Effector memory CD8-positive, alpha-beta T cell (primary cell): ENCODE measurements at regions not wholly inside any gene's neighbourhood (a gene's known extent, or its start where the extent isn't known, plus 50 kb on each side); places are given as distances from the start of the nearest gene placed in this dataset.

Experiments used
- ATAC-seq: fragments of 150-1000 bp; cut with Tn5 transposase; replicated peaks from 2 replicates; pipeline ENCODE4 v1.10.0; 2021; ENCODE audit warnings: mild to moderate bottlenecking, moderate library complexity
- DNase-seq, 3 experiments: peaks; one replicate each; pipeline ENCODE4 v3.0.0; 2021
- H3K27ac Mint-ChIP-seq, 2 donors: one replicate each; pipeline ENCODE4 v1.8.0; 2022; ENCODE audit warnings: mild to moderate bottlenecking in 2 of 2, mixed read lengths in 2 of 2, moderate library complexity in 2 of 2
- H3K27me3 Mint-ChIP-seq, 2 donors: one replicate each; pipeline ENCODE4 v1.8.0; 2022; ENCODE audit warnings: mixed read lengths in 2 of 2
- H3K36me3 Mint-ChIP-seq: one replicate; pipeline ENCODE4 v1.8.0; 2022; ENCODE audit warnings: mild to moderate bottlenecking, moderate library complexity, mixed read lengths; ENCODE audit not compliant: insufficient read depth
- H3K4me1 Mint-ChIP-seq, 2 donors: one replicate each; pipeline ENCODE4 v1.8.0; 2022; ENCODE audit warnings: low read depth in 2 of 2, mixed read lengths in 2 of 2
- H3K4me3 Mint-ChIP-seq, 2 donors: one replicate each; pipeline ENCODE4 v1.8.0; 2022; ENCODE audit warnings: mild to moderate bottlenecking in 2 of 2, mixed read lengths in 2 of 2, moderate library complexity in 2 of 2
- H3K9me3 Mint-ChIP-seq, 2 donors: one replicate each; pipeline ENCODE4 v1.8.0; 2022; ENCODE audit warnings: mixed read lengths in 2 of 2

- no peak overlapping the region for H3K27ac Mint-ChIP-seq
- no peaks in the 10 kb centered on the region for H3K27me3 Mint-ChIP-seq
- H3K4me3 Mint-ChIP-seq = no peak overlapping the region
- H3K36me3 Mint-ChIP-seq = no peaks in the 10 kb centered on the region
- no peaks in the 10 kb centered on the region for H3K9me3 Mint-ChIP-seq
- no peak for DNase-seq
- no peak for ATAC-seq
- H3K4me1 Mint-ChIP-seq = peaks cover 0 to 4% of the 10 kb centered on the region in 2 donors
Observed at GRCh38 chr10:4003348-4003973, 218.5 kb upstream of the KLF6 start.

GRCh38 chr10:4001811-4002210 is 216.8 kb upstream of the KLF6 start:
- Mint-ChIP-seq H3K27me3 (no peaks in the 10 kb centered on the region), H3K27ac (no peak overlapping the region), H3K4me1 (peaks cover 0 to 4% of the 10 kb centered on the region in 2 donors), H3K9me3 (no peaks in the 10 kb centered on the region), H3K4me3 (no peak overlapping the region), H3K36me3 (no peaks in the 10 kb centered on the region)
- no peak for DNase-seq
- ATAC-seq = no peak

GRCh38 chr10:3999642-4000041 is 214.6 kb upstream of the KLF6 start:
- Mint-ChIP-seq H3K4me3 (no peak overlapping the region), H3K27ac (no peak overlapping the region), H3K9me3 (no peaks in the 10 kb centered on the region), H3K36me3 (no peaks in the 10 kb centered on the region), H3K4me1 (peaks cover 4 to 11% of the 10 kb centered on the region in 2 donors), H3K27me3 (no peaks in the 10 kb centered on the region)
- DNase-seq (no peak), ATAC-seq (no peak)

GRCh38 chr10:3996697-3997096 is 211.7 kb upstream of the KLF6 start:
- H3K27me3 Mint-ChIP-seq = no peaks in the 10 kb centered on the region
- no peaks in the 10 kb centered on the region for H3K9me3 Mint-ChIP-seq
- DNase-seq (no peak), ATAC-seq (no peak)
- no peak overlapping the region for H3K27ac Mint-ChIP-seq
- H3K4me3 Mint-ChIP-seq = no peak overlapping the region
- peaks cover 6 to 21% of the 10 kb centered on the region in 2 donors for H3K4me1 Mint-ChIP-seq
- no peaks in the 10 kb centered on the region for H3K36me3 Mint-ChIP-seq

GRCh38 chr10:3995302-3996210 is 210.5 kb upstream of the KLF6 start:
- Mint-ChIP-seq H3K4me3 (no peak overlapping the region), H3K27me3 (no peaks in the 10 kb centered on the region), H3K4me1 (peaks cover 7 to 16% of the 10 kb centered on the region in 2 donors), H3K36me3 (no peaks in the 10 kb centered on the region), H3K27ac (no peak overlapping the region), H3K9me3 (no peaks in the 10 kb centered on the region)
- DNase-seq (no peak), ATAC-seq (no peak)

- Mint-ChIP-seq H3K4me3 (no peak overlapping the region), H3K4me1 (peaks cover 12 to 29% of the 10 kb centered on the region in 2 donors), H3K9me3 (no peaks in the 10 kb centered on the region), H3K27ac (peak overlapping the region in 1 of 2 donors; percentile 49), H3K27me3 (no peaks in the 10 kb centered on the region), H3K36me3 (no peaks in the 10 kb centered on the region)
- no peak for DNase-seq
- no peak for ATAC-seq
Observed at GRCh38 chr10:3992382-3993178, 207.6 kb upstream of the KLF6 start.

GRCh38 chr10:3990307-3990706 is 205.3 kb upstream of the KLF6 start:
- no peaks in the 10 kb centered on the region for H3K9me3 Mint-ChIP-seq
- peaks cover 10 to 28% of the 10 kb centered on the region in 2 donors for H3K4me1 Mint-ChIP-seq
- H3K36me3 Mint-ChIP-seq = no peaks in the 10 kb centered on the region
- no peak for ATAC-seq
- H3K27me3 Mint-ChIP-seq = no peaks in the 10 kb centered on the region
- H3K4me3 Mint-ChIP-seq = no peak overlapping the region
- H3K27ac Mint-ChIP-seq = no peak overlapping the region
- no peak for DNase-seq

- DNase-seq (no peak), ATAC-seq (no peak)
- Mint-ChIP-seq H3K4me3 (no peak overlapping the region), H3K27ac (peak overlapping the region in 1 of 2 donors; percentile 8), H3K4me1 (peaks cover 7 to 23% of the 10 kb centered on the region in 2 donors), H3K27me3 (no peaks in the 10 kb centered on the region), H3K36me3 (no peaks in the 10 kb centered on the region), H3K9me3 (no peaks in the 10 kb centered on the region)
Observed at GRCh38 chr10:3987143-3987974, 202.3 kb upstream of the KLF6 start.

- no peaks in the 10 kb centered on the region for H3K36me3 Mint-ChIP-seq
- H3K4me1 Mint-ChIP-seq = peaks cover 7 to 28% of the 10 kb centered on the region in 2 donors
- ATAC-seq (no peak), DNase-seq (no peak)
- H3K27ac Mint-ChIP-seq = no peak overlapping the region
- H3K27me3 Mint-ChIP-seq = no peaks in the 10 kb centered on the region
- no peak overlapping the region for H3K4me3 Mint-ChIP-seq
- H3K9me3 Mint-ChIP-seq = no peaks in the 10 kb centered on the region
Observed at GRCh38 chr10:3986493-3987142, 201.6 kb upstream of the KLF6 start.

GRCh38 chr10:3982746-3983442 is 197.9 kb upstream of the KLF6 start:
- H3K4me3 Mint-ChIP-seq = no peak overlapping the region

GRCh38 chr10:3981300-3981699 is 196.3 kb upstream of the KLF6 start:
- Mint-ChIP-seq H3K4me3 (peak overlapping the region; percentile 15 to 47), H3K4me1 (peaks cover 25 to 42% of the 10 kb centered on the region in 2 donors), H3K36me3 (peaks cover 3% of the 10 kb centered on the region), H3K27me3 (no peaks in the 10 kb centered on the region), H3K9me3 (no peaks in the 10 kb centered on the region), H3K27ac (peak overlapping the region in 1 of 2 donors; percentile 72)
- no peak for ATAC-seq
- no peak for DNase-seq

More at GRCh38 chr10:3982746-3983442, 197.9 kb upstream of the KLF6 start:
- Mint-ChIP-seq H3K4me1 (peaks cover 29 to 48% of the 10 kb centered on the region in 2 donors), H3K36me3 (peaks cover 3% of the 10 kb centered on the region), H3K27ac (no peak overlapping the region), H3K27me3 (no peaks in the 10 kb centered on the region), H3K9me3 (no peaks in the 10 kb centered on the region)
- ATAC-seq (no peak), DNase-seq (no peak)

GRCh38 chr10:3980660-3981059 is 195.7 kb upstream of the KLF6 start:
- ATAC-seq = peak; percentile 71
- no peak for DNase-seq
- no peaks in the 10 kb centered on the region for H3K27me3 Mint-ChIP-seq
- no peaks in the 10 kb centered on the region for H3K9me3 Mint-ChIP-seq
- peaks cover 25 to 42% of the 10 kb centered on the region in 2 donors for H3K4me1 Mint-ChIP-seq
- peak overlapping the region in 1 of 2 donors; percentile 72 for H3K27ac Mint-ChIP-seq
- peak overlapping the region; percentile 47 to 58 for H3K4me3 Mint-ChIP-seq
- peaks cover 3% of the 10 kb centered on the region for H3K36me3 Mint-ChIP-seq
